SK-N-MC (cell line): ENCODE measurements at regions not wholly inside any gene's neighbourhood (a gene's known extent, or its start where the extent isn't known, plus 50 kb on each side); places are given as distances from the start of the nearest gene placed in this dataset.
"Not testable (repeated sequence)": the region's sequence is repeated elsewhere in the genome, so short reads cannot be mapped to it uniquely, and the experiment has no call there.

Experiments used
- DNase-seq: peaks from one replicate; pipeline ENCODE4 v3.0.0-alpha.2; 2011; ENCODE audit warnings: low read depth, low spot score
- H3K27ac ChIP-seq: fragments of 200-600 bp; sonication (generic); 2 replicates; pipeline ENCODE4 v1.5.1; 2016; ENCODE audit warnings: mixed run types
- H3K36me3 ChIP-seq: fragments of 200-600 bp; sonication (generic); 2 replicates; pipeline ENCODE4 v1.6.1; 2017; ENCODE audit warnings: antibody characterized with exemption, low read length, mixed read lengths; ENCODE audit not compliant: insufficient read depth
- H3K4me3 ChIP-seq: fragments of 200-600 bp; sonication (generic); 2 replicates; pipeline ENCODE4 v1.5.1; 2016
- H3K9ac ChIP-seq: fragments of 200-600 bp; sonication (generic); 2 replicates; pipeline ENCODE4 v1.8.0; 2017; ENCODE audit warnings: mixed run types, mixed read lengths; ENCODE audit not compliant: insufficient read length
- H3K9me3 ChIP-seq: fragments of 200-600 bp; sonication (generic); 2 replicates; pipeline ENCODE4 v1.6.1; 2017; ENCODE audit warnings: low read depth, mild to moderate bottlenecking, antibody characterized with exemption, low read length, moderate library complexity, mixed read lengths
- EZH2 ChIP-seq: fragments of 200-600 bp; sonication (generic); IDR thresholded peaks from one replicate; pipeline ENCODE4 v1.6.1; 2017; ENCODE audit warnings: antibody characterized with exemption
- FOXP2 ChIP-seq: optimal IDR thresholded peaks from 2 replicates; pipeline ENCODE3; 2011; ENCODE audit warnings: mild to moderate bottlenecking, moderate library complexity; ENCODE audit not compliant: insufficient read depth; ENCODE audit errors: extremely low read length, control extremely low read depth
- POLR2AphosphoS5 ChIP-seq: IDR thresholded peaks from 2 replicates; pipeline ENCODE4 v1.6.1; 2012; ENCODE audit warnings: mild to moderate bottlenecking, low read depth, low read length, borderline replicate concordance

- Histone ChIP-seq H3K9me3 (no peaks in the 10 kb centered on the region), H3K9ac (no peak overlapping the region), H3K36me3 (no peaks in the 10 kb centered on the region), H3K27ac (no peak overlapping the region), H3K4me3 (no peak overlapping the region)
- no peak for DNase-seq
- TF ChIP-seq FOXP2 (no peak), POLR2AphosphoS5 (no peak), EZH2 (no peak)
These were observed 61.7 kb downstream of the FOXA2 start for GRCh38 chr20:22522701-22523100.

- H3K36me3 ChIP-seq, H3K27ac ChIP-seq, DNase-seq, H3K4me3 ChIP-seq, H3K9me3 ChIP-seq, H3K9ac ChIP-seq: not testable (repeated sequence)
These were observed 62.4 kb downstream of the FOXA2 start for GRCh38 chr20:22521940-22522339.

GRCh38 chr20:22520381-22520780 lies 64.0 kb downstream of the FOXA2 start:
- Histone ChIP-seq H3K9ac (no peak overlapping the region), H3K36me3 (no peaks in the 10 kb centered on the region), H3K27ac (no peak overlapping the region), H3K9me3 (no peaks in the 10 kb centered on the region), H3K4me3 (no peak overlapping the region)
- no peak for DNase-seq
- no peak for TF ChIP-seq FOXP2
- TF ChIP-seq POLR2AphosphoS5: no peak
- no peak for TF ChIP-seq EZH2

GRCh38 chr20:22515264-22515663 lies 69.1 kb downstream of the FOXA2 start:
- Histone ChIP-seq H3K36me3 (no peaks in the 10 kb centered on the region), H3K27ac (no peak overlapping the region), H3K9me3 (no peaks in the 10 kb centered on the region), H3K4me3 (no peak overlapping the region), H3K9ac (no peak overlapping the region)
- DNase-seq: no peak
- TF ChIP-seq POLR2AphosphoS5: no peak
- TF ChIP-seq EZH2: no peak
- no peak for TF ChIP-seq FOXP2

- Histone ChIP-seq H3K4me3 (no peak overlapping the region), H3K9ac (no peak overlapping the region), H3K27ac (no peak overlapping the region), H3K9me3 (no peaks in the 10 kb centered on the region), H3K36me3 (no peaks in the 10 kb centered on the region)
- DNase-seq: no peak
- no peak for TF ChIP-seq EZH2
- TF ChIP-seq POLR2AphosphoS5: no peak
- TF ChIP-seq FOXP2: no peak
These were observed 70.8 kb downstream of the FOXA2 start for GRCh38 chr20:22513574-22513973.

- TF ChIP-seq FOXP2 (no peak), EZH2 (no peak), POLR2AphosphoS5 (no peak)
- no peak for DNase-seq
- H3K4me3 ChIP-seq: no peak overlapping the region
- no peak overlapping the region for H3K27ac ChIP-seq
- no peaks in the 10 kb centered on the region for H3K36me3 ChIP-seq
- no peaks in the 10 kb centered on the region for H3K9me3 ChIP-seq
- H3K9ac ChIP-seq: no peak overlapping the region
These were observed 71.4 kb downstream of the FOXA2 start for GRCh38 chr20:22512911-22513489.

- TF ChIP-seq POLR2AphosphoS5: no peak
- no peak for TF ChIP-seq EZH2
- no peak for TF ChIP-seq FOXP2
- Histone ChIP-seq H3K27ac (no peak overlapping the region), H3K9ac (no peak overlapping the region), H3K9me3 (no peaks in the 10 kb centered on the region), H3K36me3 (no peaks in the 10 kb centered on the region), H3K4me3 (no peak overlapping the region)
- no peak for DNase-seq
These were observed 72.1 kb downstream of the FOXA2 start for GRCh38 chr20:22511943-22512910.

GRCh38 chr20:22509843-22510147 lies 74.6 kb downstream of the FOXA2 start:
- Histone ChIP-seq H3K4me3 (no peak overlapping the region), H3K27ac (no peak overlapping the region)

More at GRCh38 chr20:22509843-22510147, 74.6 kb downstream of the FOXA2 start:
- no peak for DNase-seq
- Histone ChIP-seq H3K36me3 (no peaks in the 10 kb centered on the region), H3K9ac (no peak overlapping the region), H3K9me3 (no peaks in the 10 kb centered on the region)
- TF ChIP-seq EZH2 (no peak), FOXP2 (no peak), POLR2AphosphoS5 (no peak)
